ENCODE measurements at regions not wholly inside any gene's neighbourhood (a gene's known extent, or its start where the extent isn't known, plus 50 kb on each side); places are given as distances from the start of the nearest gene placed in this dataset.

DNA sequence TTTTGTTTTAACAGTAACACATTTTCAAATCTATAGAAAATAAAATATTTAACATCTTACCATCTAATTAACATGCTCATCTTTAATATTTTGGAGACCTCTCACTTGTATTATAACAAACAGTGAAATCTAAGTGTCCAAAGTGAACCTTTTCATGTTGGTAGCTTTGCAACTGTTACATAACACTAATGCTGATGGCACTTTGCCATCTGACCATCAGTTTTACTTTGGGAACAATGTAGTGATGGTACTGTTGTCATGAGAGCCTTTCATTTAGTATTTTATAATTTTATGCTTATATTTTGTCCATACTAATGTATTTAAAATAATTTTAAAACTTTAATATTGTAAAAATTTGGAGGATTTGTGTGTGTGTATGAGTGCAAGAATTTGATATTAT lies 1017.0 kb upstream of the KCND2 start:
- TF ChIP-seq MYC (IDR thresholded peaks at IDR 0.05; ENCODE audit: borderline replicate concordance, low read length) (no peak), MAFK (IDR thresholded peaks at IDR 0.05; ENCODE audit: partially characterized antibody) (no peak), RNF2 (IDR thresholded peaks at IDR 0.05; ENCODE audit: borderline replicate concordance, low read depth) (no peak), EP300 (IDR thresholded peaks at IDR 0.05) (no peak), POLR2A (IDR thresholded peaks at IDR 0.05; ENCODE audit: low read length) (no peak), RCOR1 (IDR thresholded peaks at IDR 0.05; ENCODE audit: low read depth, low read length) (no peak), RARB (CRISPR knock-in tag; IDR thresholded peaks at IDR 0.05) (no peak), RFX5 (IDR thresholded peaks at IDR 0.05) (no peak), CBX8 (IDR thresholded peaks at IDR 0.05) (no peak)
- TF ChIP-seq, protein P1, sequence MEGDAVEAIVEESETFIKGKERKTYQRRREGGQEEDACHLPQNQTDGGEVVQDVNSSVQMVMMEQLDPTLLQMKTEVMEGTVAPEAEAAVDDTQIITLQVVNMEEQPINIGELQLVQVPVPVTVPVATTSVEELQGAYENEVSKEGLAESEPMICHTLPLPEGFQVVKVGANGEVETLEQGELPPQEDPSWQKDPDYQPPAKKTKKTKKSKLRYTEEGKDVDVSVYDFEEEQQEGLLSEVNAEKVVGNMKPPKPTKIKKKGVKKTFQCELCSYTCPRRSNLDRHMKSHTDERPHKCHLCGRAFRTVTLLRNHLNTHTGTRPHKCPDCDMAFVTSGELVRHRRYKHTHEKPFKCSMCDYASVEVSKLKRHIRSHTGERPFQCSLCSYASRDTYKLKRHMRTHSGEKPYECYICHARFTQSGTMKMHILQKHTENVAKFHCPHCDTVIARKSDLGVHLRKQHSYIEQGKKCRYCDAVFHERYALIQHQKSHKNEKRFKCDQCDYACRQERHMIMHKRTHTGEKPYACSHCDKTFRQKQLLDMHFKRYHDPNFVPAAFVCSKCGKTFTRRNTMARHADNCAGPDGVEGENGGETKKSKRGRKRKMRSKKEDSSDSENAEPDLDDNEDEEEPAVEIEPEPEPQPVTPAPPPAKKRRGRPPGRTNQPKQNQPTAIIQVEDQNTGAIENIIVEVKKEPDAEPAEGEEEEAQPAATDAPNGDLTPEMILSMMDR (IDR thresholded peaks at IDR 0.05) = no peak
